MCF 10A (cell line): ENCODE measurements at regions not wholly inside any gene's neighbourhood (a gene's known extent, or its start where the extent isn't known, plus 50 kb on each side); places are given as distances from the start of the nearest gene placed in this dataset.

Source experiments
- BruUV-seq: library from RNA; stranded (reverse); fragments of 400-500 nt; replicated peaks from 2 replicates; lab custom pipeline; 2021; lab: Mats Ljungman, UMichigan
- CTCF ChIA-PET: fragments of 300-600 bp; sonication (Branson Sonifier 250); formaldehyde crosslinking; extraction: SDS; loops from one replicate; lab custom pipeline; 2021; ENCODE audit warnings: antibody characterized with exemption, inconsistent platforms; lab: Yijun Ruan, JAX
- POLR2A ChIA-PET: fragments of 300-600, 350-650 bp; sonication (Branson Sonifier 250); formaldehyde crosslinking; extraction: SDS; loops from one replicate; lab custom pipeline; 2020; ENCODE audit warnings: antibody characterized with exemption, inconsistent platforms; lab: Yijun Ruan, JAX
- DNase-seq: peaks from one replicate; pipeline ENCODE4 v3.0.0-alpha.2; 2018; ENCODE audit not compliant: unreplicated experiment
- H3K27ac Mint-ChIP-seq: one replicate; pipeline ENCODE4 v1.8.0; 2022; ENCODE audit warnings: mild to moderate bottlenecking, low read depth, mixed read lengths; ENCODE audit not compliant: unreplicated experiment
- H3K27me3 Mint-ChIP-seq: one replicate; pipeline ENCODE4 v1.8.0; 2022; ENCODE audit warnings: mixed read lengths; ENCODE audit not compliant: insufficient read depth, unreplicated experiment
- H3K36me3 Mint-ChIP-seq: one replicate; pipeline ENCODE4 v1.8.0; 2022; ENCODE audit warnings: mild to moderate bottlenecking, moderate library complexity, mixed read lengths; ENCODE audit not compliant: insufficient read depth, unreplicated experiment
- H3K4me1 Mint-ChIP-seq: one replicate; pipeline ENCODE4 v1.8.0; 2022; ENCODE audit warnings: mixed read lengths; ENCODE audit not compliant: insufficient read depth, unreplicated experiment
- H3K4me3 Mint-ChIP-seq: one replicate; pipeline ENCODE4 v1.8.0; 2022; ENCODE audit warnings: mild to moderate bottlenecking, moderate library complexity, mixed read lengths; ENCODE audit not compliant: unreplicated experiment
- H3K9me3 Mint-ChIP-seq: one replicate; pipeline ENCODE4 v1.8.0; 2022; ENCODE audit warnings: mixed read lengths; ENCODE audit not compliant: unreplicated experiment
- CTCF ChIP-seq: fragments of 200-600 bp; IDR thresholded peaks from one replicate; pipeline ENCODE4 v1.8.0; 2022; ENCODE audit warnings: antibody characterized with exemption, mild to moderate bottlenecking; ENCODE audit not compliant: unreplicated experiment
- intact Hi-C: fragments of 100-400 bp; cut with micrococcal nuclease; formaldehyde crosslinking; loops from 2 replicates; pipeline ENCODE4 v1.14.1; 2022

DNA sequence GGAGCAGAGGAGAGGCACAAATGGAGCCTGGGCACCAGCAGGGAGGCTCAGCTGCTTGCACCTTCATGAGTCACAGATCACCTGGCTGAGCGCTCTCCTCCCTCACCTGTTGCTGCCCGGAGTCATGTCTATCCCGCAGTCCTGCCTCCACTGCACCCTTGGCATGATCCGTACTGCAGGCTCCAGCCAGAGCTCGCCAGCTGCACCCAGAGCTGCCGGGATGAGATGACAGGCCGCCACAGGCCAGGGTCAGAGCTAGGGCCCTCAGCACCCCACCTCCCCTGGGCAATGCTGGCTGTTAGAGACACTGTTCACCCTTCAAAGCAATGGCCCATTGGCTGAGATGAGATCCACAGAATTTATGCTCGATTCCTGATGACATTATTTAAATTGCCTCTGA, 702.8 kb downstream of the TBC1D22A start:
- POLR2A ChIA-PET, result no interaction called here
- peaks cover 16% of the 10 kb centered on the region for H3K9me3 Mint-ChIP-seq
- DNase-seq, result no peak
- no peak for TF ChIP-seq CTCF
- intact Hi-C loops, result no loop called here
- BruUV-seq, result no TSS peak
- no peaks in the 10 kb centered on the region for H3K4me1 Mint-ChIP-seq
- H3K4me3 Mint-ChIP-seq, result no peak overlapping the region
- H3K27me3 Mint-ChIP-seq, result no peaks in the 10 kb centered on the region
- CTCF ChIA-PET, result interaction anchor here (0.5 kb wide), 1 partner anchor 1027 kb away, joined by 3 read pairs; no protein-coding TSS in a partner anchor
- H3K36me3 Mint-ChIP-seq, result peaks cover 10% of the 10 kb centered on the region
- no peak overlapping the region for H3K27ac Mint-ChIP-seq

DNA sequence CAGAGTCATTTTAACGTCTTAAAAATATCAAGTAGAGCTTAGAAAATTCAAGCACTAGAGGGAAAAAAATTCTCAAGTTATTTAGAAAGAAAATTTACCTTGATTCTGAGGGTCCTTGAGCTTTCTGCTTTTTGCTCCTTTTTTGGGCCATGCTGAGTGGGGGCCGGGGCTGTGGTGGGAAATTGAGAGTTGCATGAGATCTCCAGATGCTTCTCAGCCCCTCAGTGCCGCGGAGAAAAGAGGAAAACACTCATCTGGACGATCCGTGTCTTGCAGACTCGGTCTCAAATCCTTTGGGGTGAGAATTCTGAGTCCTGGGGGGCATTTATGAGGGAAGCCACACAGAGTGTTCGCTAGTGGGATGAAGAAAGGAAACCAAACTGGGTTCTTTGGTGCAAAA, 700.8 kb downstream of the TBC1D22A start:
- H3K9me3 Mint-ChIP-seq, result peaks cover 16% of the 10 kb centered on the region
- CTCF ChIA-PET, result no interaction called here
- POLR2A ChIA-PET, result interaction anchor here (1.1 kb wide), 1 partner anchor 12 kb away, joined by 3 read pairs; no protein-coding TSS in a partner anchor

DNA sequence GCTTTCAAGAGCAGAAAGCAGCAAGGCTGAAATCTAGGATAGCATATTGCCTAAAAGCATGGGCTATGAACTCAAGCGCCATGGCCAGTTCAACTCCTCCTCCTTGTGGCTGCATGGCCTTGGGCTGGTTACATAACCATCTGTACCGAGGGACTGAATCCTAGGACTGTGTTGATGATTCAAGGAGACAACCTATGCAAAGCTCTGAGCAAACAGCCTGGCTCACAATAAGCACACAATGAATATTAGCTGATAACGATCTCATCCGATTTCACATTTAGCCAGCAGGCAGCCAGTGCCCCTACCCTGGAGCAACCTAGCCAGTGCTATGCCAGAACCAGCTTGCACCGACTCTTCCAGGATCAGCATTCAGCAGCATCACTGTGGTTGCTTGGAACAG, 698.4 kb downstream of the TBC1D22A start:
- H3K36me3 Mint-ChIP-seq, result peaks cover 10% of the 10 kb centered on the region

More for the DNA sequence above, 700.8 kb downstream of the TBC1D22A start:
- Mint-ChIP-seq H3K4me3 (no peak overlapping the region), H3K27ac (no peak overlapping the region), H3K27me3 (no peaks in the 10 kb centered on the region), H3K4me1 (no peaks in the 10 kb centered on the region), H3K36me3 (peaks cover 10% of the 10 kb centered on the region)
- BruUV-seq, result no TSS peak
- intact Hi-C loops, result no loop called here
- TF ChIP-seq CTCF, result no peak
- DNase-seq, result no peak

DNA sequence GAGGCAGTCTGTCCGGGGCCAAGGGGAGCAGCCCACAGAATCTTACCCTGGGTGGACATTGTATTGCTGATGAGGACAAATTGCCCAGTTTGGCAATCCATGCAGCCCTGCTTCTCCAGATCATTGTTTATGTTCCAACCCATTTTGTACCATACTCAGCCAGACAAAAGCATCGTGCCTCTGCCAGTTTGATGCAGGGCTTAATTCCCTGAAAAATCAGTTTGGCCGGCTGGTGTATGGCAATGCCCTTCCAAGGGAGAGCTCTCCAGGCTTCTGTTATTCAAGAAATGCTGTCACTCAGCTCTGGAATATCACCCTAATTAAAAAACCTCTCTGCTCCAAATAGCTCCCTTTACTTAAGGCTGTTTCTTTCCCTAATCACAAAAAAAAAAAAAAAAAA, 697.7 kb downstream of the TBC1D22A start:
- ChIA-PET POLR2A (interaction anchor here (1.3 kb wide), 1 partner anchor 15 kb away, joined by 4 read pairs; no protein-coding TSS in a partner anchor), CTCF (no interaction called here)
- Mint-ChIP-seq H3K9me3 (peaks cover 8% of the 10 kb centered on the region), H3K4me1 (no peaks in the 10 kb centered on the region), H3K27me3 (no peaks in the 10 kb centered on the region), H3K4me3 (no peak overlapping the region), H3K36me3 (peaks cover 10% of the 10 kb centered on the region), H3K27ac (no peak overlapping the region)
- no peak for TF ChIP-seq CTCF
- no TSS peak for BruUV-seq
- intact Hi-C loops, result no loop called here
- no peak for DNase-seq

More for the DNA sequence above, 698.4 kb downstream of the TBC1D22A start:
- TF ChIP-seq CTCF, result no peak
- intact Hi-C loops, result no loop called here
- CTCF ChIA-PET, result no interaction called here
- Mint-ChIP-seq H3K4me1 (no peaks in the 10 kb centered on the region), H3K9me3 (peaks cover 8% of the 10 kb centered on the region), H3K4me3 (no peak overlapping the region), H3K27me3 (no peaks in the 10 kb centered on the region), H3K27ac (no peak overlapping the region)
- no peak for DNase-seq
- POLR2A ChIA-PET, result interaction anchor here (0.5 to 1.3 kb wide), 3 partner anchors 11 to 342 kb away, joined by 3 to 4 read pairs (median 3); no protein-coding TSS in a partner anchor
- BruUV-seq, result no TSS peak
